ENCODE measurements at regions not wholly inside any gene's neighbourhood (a gene's known extent, or its start where the extent isn't known, plus 50 kb on each side); places are given as distances from the start of the nearest gene placed in this dataset.

DNA sequence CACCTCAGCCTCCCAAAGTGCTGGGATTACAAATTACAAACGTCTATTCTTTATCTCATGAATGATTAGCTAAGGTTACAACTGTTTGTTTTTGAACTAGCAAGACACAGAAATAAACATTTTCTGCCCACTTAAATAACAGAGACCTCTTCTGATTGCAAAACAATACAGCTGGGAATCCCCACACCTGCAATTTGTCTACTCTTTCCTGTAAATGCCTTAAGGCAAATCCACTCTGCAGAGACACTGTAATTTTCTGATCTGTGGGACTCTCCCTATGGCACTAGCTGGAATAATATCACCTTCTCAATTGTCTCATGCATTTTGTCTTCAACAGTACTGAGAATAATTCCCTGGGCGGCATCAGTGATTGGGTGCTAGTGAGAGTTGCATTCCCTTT is 149.3 kb upstream of the FAM3C start (continued):
- TF ChIP-seq, protein P1, sequence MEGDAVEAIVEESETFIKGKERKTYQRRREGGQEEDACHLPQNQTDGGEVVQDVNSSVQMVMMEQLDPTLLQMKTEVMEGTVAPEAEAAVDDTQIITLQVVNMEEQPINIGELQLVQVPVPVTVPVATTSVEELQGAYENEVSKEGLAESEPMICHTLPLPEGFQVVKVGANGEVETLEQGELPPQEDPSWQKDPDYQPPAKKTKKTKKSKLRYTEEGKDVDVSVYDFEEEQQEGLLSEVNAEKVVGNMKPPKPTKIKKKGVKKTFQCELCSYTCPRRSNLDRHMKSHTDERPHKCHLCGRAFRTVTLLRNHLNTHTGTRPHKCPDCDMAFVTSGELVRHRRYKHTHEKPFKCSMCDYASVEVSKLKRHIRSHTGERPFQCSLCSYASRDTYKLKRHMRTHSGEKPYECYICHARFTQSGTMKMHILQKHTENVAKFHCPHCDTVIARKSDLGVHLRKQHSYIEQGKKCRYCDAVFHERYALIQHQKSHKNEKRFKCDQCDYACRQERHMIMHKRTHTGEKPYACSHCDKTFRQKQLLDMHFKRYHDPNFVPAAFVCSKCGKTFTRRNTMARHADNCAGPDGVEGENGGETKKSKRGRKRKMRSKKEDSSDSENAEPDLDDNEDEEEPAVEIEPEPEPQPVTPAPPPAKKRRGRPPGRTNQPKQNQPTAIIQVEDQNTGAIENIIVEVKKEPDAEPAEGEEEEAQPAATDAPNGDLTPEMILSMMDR (IDR thresholded peaks at IDR 0.05 in 2 of 3, conservative IDR thresholded peaks at IDR 0.05 in 1 of 3; ENCODE audit: borderline replicate concordance in 1 of 3, insufficient read depth in 1 of 3, low read depth in 2 of 3, low read length in 2 of 3), result no peak
- TF ChIP-seq ZNF274 (IDR thresholded peaks at IDR 0.05; ENCODE audit: low read depth, low read length) (no peak), JUND (IDR thresholded peaks at IDR 0.05) (no peak)
- TF ChIP-seq, protein P2, sequence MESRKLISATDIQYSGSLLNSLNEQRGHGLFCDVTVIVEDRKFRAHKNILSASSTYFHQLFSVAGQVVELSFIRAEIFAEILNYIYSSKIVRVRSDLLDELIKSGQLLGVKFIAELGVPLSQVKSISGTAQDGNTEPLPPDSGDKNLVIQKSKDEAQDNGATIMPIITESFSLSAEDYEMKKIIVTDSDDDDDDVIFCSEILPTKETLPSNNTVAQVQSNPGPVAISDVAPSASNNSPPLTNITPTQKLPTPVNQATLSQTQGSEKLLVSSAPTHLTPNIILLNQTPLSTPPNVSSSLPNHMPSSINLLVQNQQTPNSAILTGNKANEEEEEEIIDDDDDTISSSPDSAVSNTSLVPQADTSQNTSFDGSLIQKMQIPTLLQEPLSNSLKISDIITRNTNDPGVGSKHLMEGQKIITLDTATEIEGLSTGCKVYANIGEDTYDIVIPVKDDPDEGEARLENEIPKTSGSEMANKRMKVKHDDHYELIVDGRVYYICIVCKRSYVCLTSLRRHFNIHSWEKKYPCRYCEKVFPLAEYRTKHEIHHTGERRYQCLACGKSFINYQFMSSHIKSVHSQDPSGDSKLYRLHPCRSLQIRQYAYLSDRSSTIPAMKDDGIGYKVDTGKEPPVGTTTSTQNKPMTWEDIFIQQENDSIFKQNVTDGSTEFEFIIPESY (IDR thresholded peaks at IDR 0.05; ENCODE audit: extremely low read depth, insufficient replicate concordance, low read length), result no peak

DNA sequence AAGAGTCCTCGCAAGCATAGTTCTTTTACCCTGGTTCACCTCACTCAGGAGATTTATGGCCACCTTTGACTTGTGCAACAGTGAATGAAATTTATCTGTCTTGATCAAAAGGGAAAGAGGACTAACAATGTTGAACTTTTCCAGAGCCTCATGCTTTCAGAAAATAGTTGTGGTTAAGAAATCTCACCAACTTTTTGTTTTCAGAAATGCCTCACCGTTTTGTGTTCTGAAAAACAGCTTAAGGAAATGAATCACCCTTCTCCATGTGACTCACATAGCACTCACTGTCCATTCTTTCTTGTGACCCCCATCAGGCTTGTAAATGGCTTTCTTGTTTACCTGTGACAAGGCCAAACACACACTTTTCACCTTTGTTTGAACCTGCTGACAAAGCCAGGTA is 148.6 kb upstream of the FAM3C start:
- POLR2A ChIA-PET, result interaction anchor here (1.1 to 2.2 kb wide), 3 partner anchors 13 to 148 kb away, joined by 3 to 7 read pairs (median 4); partner anchors contain the start of gene FAM3C
- no TSS peak for BruUV-seq (replicated peaks)
- TF ChIP-seq SIN3A (IDR thresholded peaks at IDR 0.05; ENCODE audit: low read depth) (peak; percentile 84), CBX3 (IDR thresholded peaks at IDR 0.05; ENCODE audit: low read depth) (peak; percentile 89; the same call in 1 of the 2 replicates), CEBPB (IDR thresholded peaks at IDR 0.05; ENCODE audit: low read depth) (peak; percentile 98), YY1 (IDR thresholded peaks at IDR 0.05; ENCODE audit: extremely low read depth, insufficient replicate concordance, low read depth, low read length) (no peak), EGR1 (IDR thresholded peaks at IDR 0.05; ENCODE audit: low read depth) (0 out of 2 replicates have a peak, but pooled peaks have one; percentile 42), JUND (IDR thresholded peaks at IDR 0.05) (peak; percentile 100), ZNF274 (IDR thresholded peaks at IDR 0.05; ENCODE audit: low read depth, low read length) (no peak), TCF7L2 (IDR thresholded peaks at IDR 0.05; ENCODE audit: borderline replicate concordance, extremely low read depth, insufficient read depth, insufficient read length) (peak; percentile 95), POLR2A (IDR thresholded peaks at IDR 0.05; ENCODE audit: borderline replicate concordance, extremely low read depth, insufficient read depth, insufficient read length) (no peak)
- TF ChIP-seq, protein P3, sequence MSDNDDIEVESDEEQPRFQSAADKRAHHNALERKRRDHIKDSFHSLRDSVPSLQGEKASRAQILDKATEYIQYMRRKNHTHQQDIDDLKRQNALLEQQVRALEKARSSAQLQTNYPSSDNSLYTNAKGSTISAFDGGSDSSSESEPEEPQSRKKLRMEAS (IDR thresholded peaks at IDR 0.05), result peak; percentile 86
- TF ChIP-seq, protein P2 (IDR thresholded peaks at IDR 0.05; ENCODE audit: extremely low read depth, insufficient replicate concordance, low read length), result no peak

More for the DNA sequence above, 148.6 kb upstream of the FAM3C start:
- RAD21 ChIA-PET (ENCODE audit: low non-redundant PET in 1 of 2, low total read pairs in 2 of 2, uncharacterized antibody in 2 of 2, unreplicated experiment in 2 of 2), result interaction anchor here in 1 of 2 experiments (1.3 kb wide), 1 partner anchor 148 kb away, joined by 3 read pairs; the partner anchor contains the start of gene FAM3C
- DNase-seq (ENCODE audit: low read depth, low spot score) (peak; percentile 100), ATAC-seq (peak; percentile 88)
- Histone ChIP-seq H4K20me1 (ENCODE audit: insufficient read depth) (no peaks in the 10 kb centered on the region), H3K4me1 (ENCODE audit: control insufficient read depth in 1 of 2, insufficient read depth in 2 of 2, low read length in 2 of 2) (peaks cover 32 to 56% of the 10 kb centered on the region in 2 experiments), H3K27me3 (ENCODE audit: insufficient read depth, low read length) (no peaks in the 10 kb centered on the region), H3K9me2 (ENCODE audit: insufficient read depth) (no peaks in the 10 kb centered on the region), H3K27ac (ENCODE audit: low read depth, low read length) (peak overlapping the region; percentile 86), H3K36me3 (ENCODE audit: control insufficient read depth in 1 of 2, insufficient read depth in 2 of 2, low read length in 2 of 2) (peaks cover 0 to 30% of the 10 kb centered on the region in 2 experiments; a peak in 2 of 4 replicates), H2AFZ (ENCODE audit: low read depth, low read length, poor library complexity, severe bottlenecking) (no peak overlapping the region), H3K9me3 (ENCODE audit: control insufficient read depth in 1 of 2, insufficient read depth in 1 of 2, low read depth in 1 of 2, low read length in 2 of 2) (no peaks in the 10 kb centered on the region), H3K4me2 (ENCODE audit: low read length) (peak overlapping the region; percentile 24), H3K79me2 (ENCODE audit: insufficient read depth, low read length) (no peaks in the 10 kb centered on the region), H3K9ac (ENCODE audit: low read length) (peak overlapping the region; percentile 50; the same call in 1 of the 2 replicates), H3K4me3 (replicated peaks in 1 of 2; ENCODE audit: low read depth in 1 of 2, low read length in 2 of 2) (no peak overlapping the region)
- CTCF ChIA-PET, result interaction anchor here (1.5 to 2.4 kb wide), 3 partner anchors 148 to 450 kb away, joined by 6 to 9 read pairs (median 7); partner anchors contain the start of gene FAM3C
- intact Hi-C loops (cut with micrococcal nuclease), result loop anchor here (1.0 to 10.0 kb wide), 4 partner anchors 14 to 560 kb away; partner anchors contain the start of genes CPED1 and FAM3C
